ENCODE measurements at regions not wholly inside any gene's neighbourhood (a gene's known extent, or its start where the extent isn't known, plus 50 kb on each side); places are given as distances from the start of the nearest gene placed in this dataset.
A peak's percentile ranks its signal among the peaks of the same experiment; 100 is the strongest.

- no peak for DNase-seq (ENCODE audit: low read depth)
These were observed 52.0 kb upstream of the RPL11 start for GRCh38 chr1:23639460-23640095.

GRCh38 chr1:23638786-23639241 lies 52.8 kb upstream of the RPL11 start:
- DNase-seq (ENCODE audit: low read depth): no peak

GRCh38 chr1:23638188-23638619 lies 53.4 kb upstream of the RPL11 start:
- no peak for DNase-seq (ENCODE audit: low read depth)

- no peak for DNase-seq (ENCODE audit: low read depth)
These were observed 55.6 kb upstream of the RPL11 start for GRCh38 chr1:23636009-23636408.

GRCh38 chr1:23634840-23635651 lies 56.6 kb upstream of the RPL11 start:
- peak; percentile 76 for DNase-seq (ENCODE audit: low read depth)

GRCh38 chr1:23634518-23634839 lies 57.1 kb upstream of the RPL11 start:
- DNase-seq (ENCODE audit: low read depth): no peak

GRCh38 chr1:23632479-23633160 lies 59.0 kb upstream of the RPL11 start:
- no peak for DNase-seq (ENCODE audit: low read depth)

- no peak for DNase-seq (ENCODE audit: low read depth)
These were observed 61.8 kb upstream of the RPL11 start for GRCh38 chr1:23629708-23630290.

GRCh38 chr1:23628951-23629387 lies 62.6 kb upstream of the RPL11 start:
- no peak for DNase-seq (ENCODE audit: low read depth)

GRCh38 chr1:23627069-23627735 lies 64.4 kb upstream of the RPL11 start:
- no peak for DNase-seq (ENCODE audit: low read depth)

GRCh38 chr1:23625929-23626535 lies 65.6 kb upstream of the RPL11 start:
- DNase-seq (ENCODE audit: low read depth): no peak

- no peak for DNase-seq (ENCODE audit: low read depth)
These were observed 66.1 kb upstream of the RPL11 start for GRCh38 chr1:23625459-23625858.

GRCh38 chr1:23624440-23624839 lies 65.1 kb upstream of the ID3 start:
- no peak for DNase-seq (ENCODE audit: low read depth)

- DNase-seq (ENCODE audit: low read depth): no peak
These were observed 63.0 kb upstream of the ID3 start for GRCh38 chr1:23622284-23622683.

- DNase-seq (ENCODE audit: low read depth): no peak
These were observed 61.3 kb upstream of the ID3 start for GRCh38 chr1:23620605-23621004.

GRCh38 chr1:23619299-23620188 lies 60.2 kb upstream of the ID3 start:
- DNase-seq (ENCODE audit: low read depth): peak; percentile 22

GRCh38 chr1:23618586-23619083 lies 59.3 kb upstream of the ID3 start:
- no peak for DNase-seq (ENCODE audit: low read depth)

GRCh38 chr1:23617084-23617521 lies 57.8 kb upstream of the ID3 start:
- no peak for DNase-seq (ENCODE audit: low read depth)

GRCh38 chr1:23616292-23616824 lies 57.1 kb upstream of the ID3 start:
- no peak for DNase-seq (ENCODE audit: low read depth)
